Lower lobe of right lung (tissue), 2 donors: ENCODE measurements at regions not wholly inside any gene's neighbourhood (a gene's known extent, or its start where the extent isn't known, plus 50 kb on each side); places are given as distances from the start of the nearest gene placed in this dataset.

ENCODE experiments used
- ATAC-seq, 2 donors: fragments of 200-7000 bp; cut with Tn5 transposase; one replicate each; pipeline ENCODE4 v1.9.1; 2020 to 2022; ENCODE audit warnings: mild to moderate bottlenecking in 2 of 2, moderate library complexity in 2 of 2
- DNase-seq: peaks from one replicate; pipeline ENCODE4 v3.0.0-alpha.2; 2020
- H3K27ac ChIP-seq: fragments of 200-600 bp; one replicate; pipeline ENCODE4 v1.8.0; 2022
- H3K27me3 ChIP-seq: fragments of 200-600 bp; one replicate; pipeline ENCODE4 v1.8.0; 2022; ENCODE audit warnings: low read depth
- H3K36me3 ChIP-seq: fragments of 200-600 bp; one replicate; pipeline ENCODE4 v1.8.0; 2022; ENCODE audit warnings: mild to moderate bottlenecking
- H3K4me1 ChIP-seq: fragments of 200-600 bp; one replicate; pipeline ENCODE4 v1.8.0; 2022
- H3K4me3 ChIP-seq: fragments of 200-600 bp; one replicate; pipeline ENCODE4 v1.8.0; 2022; ENCODE audit warnings: mild to moderate bottlenecking
- H3K9me3 ChIP-seq: fragments of 200-600 bp; one replicate; pipeline ENCODE4 v1.8.0; 2022
- intact Hi-C: fragments of 100-400 bp; cut with DNase I; formaldehyde crosslinking; loops from one replicate; pipeline ENCODE4 v1.11.0; 2022
- TF ChIP-seq, protein P1 (sequence below): fragments of 200-600 bp; IDR thresholded peaks from one replicate; pipeline ENCODE4 v1.8.0; 2022; ENCODE audit warnings: antibody characterized with exemption, mild to moderate bottlenecking
- donor health status: DM: no; HTN: yes; CAD: no; lungs with severe emphysema.

DNA sequence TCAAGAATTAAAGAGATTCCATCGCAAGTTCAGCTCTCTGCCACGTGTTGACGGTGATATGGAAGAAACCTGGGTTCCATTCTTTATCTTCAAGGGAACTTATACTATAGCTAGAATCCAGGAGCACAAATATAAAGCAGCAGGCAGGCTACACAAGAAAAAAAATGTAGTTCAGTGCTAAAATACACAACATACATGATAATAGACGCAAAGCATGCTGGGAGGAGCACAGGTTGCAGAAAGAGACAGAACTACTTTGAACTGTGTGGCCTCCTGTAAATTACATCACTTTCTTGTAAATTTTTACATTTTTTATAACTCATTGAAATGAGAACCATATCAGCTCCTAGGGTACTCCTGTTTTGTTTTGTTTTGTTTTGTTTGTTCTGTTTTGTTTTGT, 53.8 kb upstream of the RBM24 start:
- no peak overlapping the region for H3K4me3 ChIP-seq
- intact Hi-C loops, result no loop called here
- DNase-seq, result no peak
- TF ChIP-seq, protein P1, sequence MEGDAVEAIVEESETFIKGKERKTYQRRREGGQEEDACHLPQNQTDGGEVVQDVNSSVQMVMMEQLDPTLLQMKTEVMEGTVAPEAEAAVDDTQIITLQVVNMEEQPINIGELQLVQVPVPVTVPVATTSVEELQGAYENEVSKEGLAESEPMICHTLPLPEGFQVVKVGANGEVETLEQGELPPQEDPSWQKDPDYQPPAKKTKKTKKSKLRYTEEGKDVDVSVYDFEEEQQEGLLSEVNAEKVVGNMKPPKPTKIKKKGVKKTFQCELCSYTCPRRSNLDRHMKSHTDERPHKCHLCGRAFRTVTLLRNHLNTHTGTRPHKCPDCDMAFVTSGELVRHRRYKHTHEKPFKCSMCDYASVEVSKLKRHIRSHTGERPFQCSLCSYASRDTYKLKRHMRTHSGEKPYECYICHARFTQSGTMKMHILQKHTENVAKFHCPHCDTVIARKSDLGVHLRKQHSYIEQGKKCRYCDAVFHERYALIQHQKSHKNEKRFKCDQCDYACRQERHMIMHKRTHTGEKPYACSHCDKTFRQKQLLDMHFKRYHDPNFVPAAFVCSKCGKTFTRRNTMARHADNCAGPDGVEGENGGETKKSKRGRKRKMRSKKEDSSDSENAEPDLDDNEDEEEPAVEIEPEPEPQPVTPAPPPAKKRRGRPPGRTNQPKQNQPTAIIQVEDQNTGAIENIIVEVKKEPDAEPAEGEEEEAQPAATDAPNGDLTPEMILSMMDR, result no peak
- H3K27me3 ChIP-seq, result no peaks in the 10 kb centered on the region
- H3K4me1 ChIP-seq, result no peaks in the 10 kb centered on the region
- no peaks in the 10 kb centered on the region for H3K9me3 ChIP-seq
- H3K36me3 ChIP-seq, result no peaks in the 10 kb centered on the region
- no peak overlapping the region for H3K27ac ChIP-seq
- no peak for ATAC-seq
